SW 1271 (cell line): ENCODE measurements at regions not wholly inside any gene's neighbourhood (a gene's known extent, or its start where the extent isn't known, plus 50 kb on each side); places are given as distances from the start of the nearest gene placed in this dataset.
"Not testable (repeated sequence)": the region's sequence is repeated elsewhere in the genome, so short reads cannot be mapped to it uniquely, and the experiment has no call there.

ENCODE experiments used
- DNase-seq, 2 experiments: peaks; one replicate each; lab custom pipeline; 2025; lab: John Stamatoyannopoulos, UW

DNA sequence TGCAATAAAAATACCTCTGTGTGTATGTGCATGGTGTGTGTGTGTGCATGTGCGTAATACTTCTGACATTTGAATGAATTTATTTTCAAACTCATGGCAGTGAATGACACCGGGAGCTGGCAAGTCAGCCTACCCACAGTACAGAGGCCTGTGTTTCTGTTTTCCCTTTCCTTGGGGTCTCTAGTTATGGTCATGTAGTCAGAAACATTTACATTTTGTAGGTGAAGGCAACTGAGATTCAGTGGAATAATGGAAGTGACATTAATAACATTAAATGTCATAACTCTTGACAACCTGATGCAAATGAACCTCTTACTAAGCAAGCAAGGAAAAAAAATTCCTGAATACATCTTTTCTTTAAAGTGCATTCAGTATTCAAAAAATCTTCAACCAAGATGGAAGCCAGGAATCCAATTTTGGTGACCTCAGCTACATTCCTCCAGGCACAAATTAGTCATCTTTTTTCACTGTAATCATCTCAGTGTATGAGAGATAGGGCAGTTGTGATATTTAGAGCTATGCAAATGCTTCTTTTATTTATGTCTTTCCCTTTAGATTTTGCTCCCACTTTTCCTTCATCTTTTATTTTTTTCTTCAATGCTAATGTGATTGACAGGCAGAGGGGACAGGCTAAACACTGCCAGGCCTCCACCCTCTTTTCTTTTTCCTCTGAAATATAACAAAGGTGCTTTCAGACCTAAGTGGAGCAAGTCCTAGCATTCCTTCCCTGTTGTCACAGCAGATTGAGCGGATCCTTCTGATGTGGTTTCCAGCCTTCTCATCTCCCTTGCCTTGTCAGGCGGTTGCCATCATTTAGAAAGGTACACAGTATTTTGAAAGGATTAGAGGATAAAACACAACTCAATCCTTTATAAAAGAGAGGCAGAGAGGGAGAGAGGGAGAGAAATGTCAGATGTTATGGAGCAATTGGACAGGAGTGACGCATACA is 569.8 kb upstream of the ADAMTS16 start:
- DNase-seq, result no peak

DNA sequence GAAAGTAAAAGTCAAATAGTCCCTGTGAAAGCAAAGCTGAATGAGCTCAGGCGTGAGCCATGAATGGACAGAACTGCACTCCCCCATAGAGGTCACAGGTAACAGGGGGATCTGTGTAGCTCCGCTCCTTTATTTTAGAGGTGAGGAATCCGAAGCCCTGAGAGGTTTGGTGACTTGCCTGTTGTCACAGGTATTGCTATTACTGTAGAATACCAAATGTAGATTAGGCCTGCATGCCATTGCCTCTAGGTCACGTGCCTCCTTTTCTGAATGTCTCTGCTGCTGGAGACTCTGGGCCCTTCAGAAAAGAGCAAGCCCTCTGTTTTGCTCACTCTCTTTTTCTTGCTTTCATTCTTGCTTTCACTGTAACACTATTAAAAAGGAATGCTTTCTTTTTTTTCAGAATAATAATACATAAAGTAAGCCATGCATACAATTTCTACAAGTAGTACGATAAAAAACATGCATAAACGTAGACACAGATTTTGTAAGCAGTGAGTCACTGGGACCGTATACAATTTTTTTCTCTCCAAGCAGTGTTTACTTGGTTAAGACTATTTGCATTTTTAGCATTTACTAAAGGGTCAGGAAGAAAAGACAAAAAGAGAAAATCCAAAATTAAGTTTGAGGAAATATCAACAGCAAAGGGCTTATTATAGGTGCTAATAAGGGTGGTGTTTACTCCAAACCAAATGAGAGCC is 568.7 kb upstream of the ADAMTS16 start:
- no peak for DNase-seq

DNA sequence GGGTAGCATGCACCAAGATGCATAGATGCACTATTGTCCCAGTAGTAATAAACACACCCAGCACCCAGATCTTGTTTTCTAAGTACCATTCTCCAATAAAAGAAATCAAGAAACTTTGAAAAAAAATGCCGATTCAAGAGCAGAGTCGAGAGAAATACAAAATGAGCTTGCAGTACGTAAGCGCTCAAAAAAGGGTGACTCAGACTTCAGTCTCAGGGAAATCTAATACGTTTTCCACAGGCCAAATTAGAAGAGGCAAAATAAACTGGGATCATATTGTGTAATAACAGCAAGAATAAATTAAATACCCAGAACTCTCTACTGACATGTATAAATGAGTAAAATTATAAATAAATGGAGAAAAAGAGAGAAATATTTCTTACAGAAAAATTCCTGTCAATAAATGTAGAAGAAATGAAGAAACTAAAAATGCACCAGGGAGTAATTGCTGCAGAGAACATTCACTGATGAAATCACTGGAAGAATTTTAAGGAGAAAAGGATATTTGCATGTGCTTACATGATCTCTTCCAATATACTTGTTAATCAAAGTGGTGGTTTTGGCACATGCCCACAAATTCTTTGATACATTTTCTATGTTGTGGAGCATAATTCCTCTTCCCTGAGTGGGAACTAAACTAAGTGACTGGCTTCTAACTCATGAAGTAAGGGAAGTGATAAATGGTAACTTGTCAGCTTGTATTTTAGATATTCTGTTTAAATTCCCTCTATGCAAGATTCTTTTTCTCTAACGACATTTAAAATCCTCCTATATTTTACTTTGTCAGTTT is 567.6 kb upstream of the ADAMTS16 start:
- DNase-seq, result no peak

DNA sequence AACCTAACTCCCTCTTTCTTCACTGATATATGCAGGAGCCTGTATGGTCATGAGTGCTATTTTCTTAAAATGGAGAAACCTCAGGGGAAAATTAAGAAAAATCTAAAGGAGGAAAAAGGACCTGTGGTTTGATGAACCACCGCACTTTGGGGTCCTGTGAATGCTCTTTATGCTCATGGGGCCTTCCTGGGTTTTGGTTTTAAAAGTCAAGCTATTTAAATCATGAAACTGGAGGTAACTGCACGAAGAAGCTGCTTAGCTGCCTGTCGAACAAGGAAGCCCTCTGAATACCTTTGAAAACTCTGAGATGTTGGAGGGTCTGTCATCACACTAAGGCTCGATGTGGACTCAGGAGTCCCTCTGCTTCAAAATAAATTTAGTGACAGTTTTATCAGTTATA is 564.5 kb upstream of the ADAMTS16 start:
- no peak for DNase-seq

DNA sequence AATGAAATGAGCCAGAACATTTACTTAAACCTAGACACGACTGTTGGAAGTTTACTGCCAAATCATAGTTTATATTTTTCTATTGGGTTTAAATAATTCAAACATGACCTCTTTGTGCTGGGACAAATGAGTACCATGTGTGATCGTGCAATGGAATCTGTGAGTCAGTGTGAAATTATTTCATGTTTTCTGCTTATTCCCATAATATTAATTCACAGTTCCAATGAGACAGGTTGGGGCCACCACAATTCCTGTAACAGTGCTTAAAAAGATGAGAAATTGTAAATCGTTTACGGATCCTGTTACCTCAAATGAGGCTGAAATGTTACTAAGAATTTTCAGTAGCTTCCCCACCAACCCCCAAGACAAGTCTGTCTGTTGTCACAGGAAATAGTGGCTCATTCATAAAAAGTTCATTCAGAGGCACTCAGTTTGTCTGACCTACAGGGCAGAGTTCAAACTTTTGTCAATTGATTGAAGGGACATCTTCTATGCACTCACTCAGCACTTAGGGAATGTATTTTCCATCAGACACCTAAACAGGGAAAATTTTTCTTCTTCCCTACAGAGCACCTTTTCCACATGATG is 563.9 kb upstream of the ADAMTS16 start:
- no peak for DNase-seq

DNA sequence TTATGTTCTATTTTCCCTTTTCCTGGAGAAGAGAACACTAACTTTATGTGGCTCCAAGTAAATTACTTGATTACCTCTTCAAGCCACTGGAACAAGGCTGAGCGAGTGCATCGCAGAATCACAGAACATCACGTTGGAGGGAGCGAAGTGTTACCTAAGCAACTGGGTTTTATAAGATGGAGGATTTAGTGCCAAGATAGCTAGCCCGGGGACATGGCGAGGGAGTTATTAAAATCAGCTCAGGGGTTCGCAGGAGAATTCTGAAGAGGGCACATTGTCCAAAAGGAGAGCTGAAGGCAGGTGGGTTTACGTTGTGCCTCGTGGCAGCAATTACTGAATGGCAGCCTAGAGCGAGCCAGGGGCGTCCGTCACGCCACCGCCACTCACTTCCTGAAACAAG is 563.2 kb upstream of the ADAMTS16 start:
- DNase-seq, result no peak

DNA sequence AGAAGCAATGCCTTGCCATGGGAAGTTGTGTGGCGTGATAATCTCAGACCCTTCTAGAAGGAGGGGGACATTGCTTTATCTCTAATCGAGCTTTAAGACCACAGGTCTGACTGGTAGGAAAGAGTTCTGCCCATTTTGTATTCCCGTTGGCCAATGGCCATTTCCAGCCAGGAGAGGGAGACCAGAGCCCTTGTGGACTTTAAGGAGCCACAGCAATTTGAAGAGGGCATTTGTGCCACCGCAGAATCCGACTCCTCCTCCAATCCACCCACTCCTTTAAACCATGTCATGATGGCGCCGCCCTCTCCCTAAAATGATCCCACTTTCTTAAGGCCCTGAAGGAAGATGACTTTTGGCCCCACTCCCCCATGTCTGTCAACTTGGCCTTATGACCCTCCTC is 560.5 kb upstream of the ADAMTS16 start:
- no peak for DNase-seq

DNA sequence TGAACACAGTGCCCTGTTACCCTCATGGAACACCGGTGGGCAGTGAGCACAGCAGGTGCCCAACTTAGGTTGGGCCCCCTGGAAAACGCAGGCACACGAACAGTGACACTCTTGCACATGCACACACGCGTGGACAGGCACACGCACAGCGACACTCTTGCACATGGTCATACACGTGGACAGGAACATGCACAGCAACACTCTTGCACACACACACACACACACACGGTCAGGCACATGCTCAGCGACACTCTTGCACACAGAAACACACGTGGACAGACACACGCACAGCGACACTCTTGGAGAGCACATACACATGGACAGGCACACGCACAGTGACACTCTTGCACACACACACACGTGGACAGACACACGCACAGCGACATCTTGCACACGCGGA is 559.4 kb upstream of the ADAMTS16 start:
- DNase-seq, result no peak

DNA sequence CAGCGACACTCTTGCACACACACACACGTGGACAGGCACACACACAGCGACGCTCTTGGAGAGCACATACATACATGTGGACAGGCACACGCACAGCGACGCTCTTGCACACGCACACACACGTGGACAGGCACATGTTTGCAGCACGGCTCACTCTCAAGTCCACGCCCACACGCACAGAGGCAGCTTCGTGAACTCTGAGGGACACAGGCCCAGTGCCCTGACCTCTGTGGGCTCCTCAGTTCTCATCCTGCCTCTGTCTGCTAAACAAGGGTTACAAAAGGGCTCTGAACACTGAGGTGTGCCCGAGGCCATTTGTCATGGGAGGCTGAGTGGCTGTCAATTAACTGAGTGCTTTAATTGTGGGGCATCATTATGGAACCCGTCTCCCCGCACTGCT is 558.8 kb upstream of the ADAMTS16 start:
- DNase-seq, result no peak

DNA sequence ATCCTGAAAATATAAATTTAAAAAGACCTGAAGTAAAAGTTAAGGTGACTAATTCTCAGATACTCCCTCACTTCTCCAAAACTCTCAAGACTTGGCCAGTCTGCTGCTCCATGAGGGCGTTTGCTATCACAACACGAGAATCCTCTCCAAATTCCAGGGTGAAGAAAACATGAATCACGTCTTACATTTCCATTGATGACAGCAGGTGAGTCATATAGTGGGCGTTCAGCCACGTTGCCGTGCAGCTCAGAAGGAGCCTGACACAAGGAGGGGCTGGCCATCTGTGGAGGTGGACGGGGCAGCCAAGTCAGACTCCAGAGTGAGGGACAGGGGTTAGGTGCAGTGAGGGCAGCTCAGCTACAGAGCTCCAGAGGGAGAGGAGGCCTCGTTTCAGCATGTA is 555.1 kb upstream of the ADAMTS16 start:
- DNase-seq, result no peak

DNA sequence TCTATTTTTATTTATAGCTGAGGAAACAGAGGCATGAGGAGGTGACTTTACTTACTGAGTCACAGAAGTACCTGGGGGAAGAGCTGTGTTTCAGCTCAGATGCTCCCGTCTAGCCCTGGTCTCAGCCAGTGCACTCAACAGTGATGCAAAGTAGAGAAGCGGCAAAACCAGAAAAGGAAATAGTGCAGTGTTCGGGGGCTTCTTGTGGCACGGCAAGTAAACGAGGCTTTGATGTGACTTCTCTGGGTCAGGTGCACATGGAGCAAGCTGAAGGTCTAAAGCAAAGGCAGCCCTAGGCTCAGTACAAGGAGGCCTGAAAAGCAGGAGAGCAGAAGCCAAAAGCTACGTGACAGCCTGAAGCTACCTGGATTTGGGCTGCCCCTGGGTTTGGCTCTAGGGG is 526.7 kb upstream of the ADAMTS16 start:
- DNase-seq, result no peak

DNA sequence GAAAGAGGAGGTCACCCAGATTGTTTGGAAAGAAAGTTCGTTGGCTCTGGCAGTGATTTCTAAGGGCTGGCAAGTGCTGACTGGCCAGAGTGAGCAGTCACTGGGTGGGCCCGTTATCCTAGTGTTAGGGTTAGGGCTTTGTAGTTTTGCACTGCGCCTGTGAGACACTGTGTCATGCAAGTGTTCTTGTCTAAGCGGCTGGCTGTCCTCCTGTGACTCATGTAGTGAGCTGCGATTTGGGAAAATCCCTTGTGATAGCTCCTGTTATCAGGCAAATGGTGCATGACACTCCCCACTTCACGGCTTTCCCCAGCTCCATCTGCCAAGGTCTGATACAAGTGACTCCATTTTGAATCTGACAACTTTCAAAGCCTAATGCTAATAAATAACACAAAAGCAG is 526.0 kb upstream of the ADAMTS16 start:
- no peak for DNase-seq

DNA sequence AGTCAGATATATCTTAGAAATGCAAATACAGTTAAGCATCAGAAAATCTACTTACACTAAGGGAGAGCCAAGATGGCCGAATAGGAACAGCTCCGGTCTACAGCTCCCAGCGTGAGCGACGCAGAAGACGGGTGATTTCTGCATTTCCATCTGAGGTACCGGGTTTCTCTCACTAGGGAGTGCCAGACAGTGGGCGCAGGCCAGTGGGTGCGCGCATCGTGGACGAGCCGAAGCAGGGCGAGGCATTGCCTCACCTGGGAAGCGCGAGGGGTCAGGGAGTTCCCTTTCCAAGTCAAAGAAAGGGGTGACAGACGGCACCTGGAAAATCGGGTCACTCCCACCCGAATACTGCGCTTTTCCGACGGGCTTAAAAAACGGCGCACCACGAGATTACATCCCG is 524.8 kb upstream of the ADAMTS16 start:
- DNase-seq, result not testable (repeated sequence)

DNA sequence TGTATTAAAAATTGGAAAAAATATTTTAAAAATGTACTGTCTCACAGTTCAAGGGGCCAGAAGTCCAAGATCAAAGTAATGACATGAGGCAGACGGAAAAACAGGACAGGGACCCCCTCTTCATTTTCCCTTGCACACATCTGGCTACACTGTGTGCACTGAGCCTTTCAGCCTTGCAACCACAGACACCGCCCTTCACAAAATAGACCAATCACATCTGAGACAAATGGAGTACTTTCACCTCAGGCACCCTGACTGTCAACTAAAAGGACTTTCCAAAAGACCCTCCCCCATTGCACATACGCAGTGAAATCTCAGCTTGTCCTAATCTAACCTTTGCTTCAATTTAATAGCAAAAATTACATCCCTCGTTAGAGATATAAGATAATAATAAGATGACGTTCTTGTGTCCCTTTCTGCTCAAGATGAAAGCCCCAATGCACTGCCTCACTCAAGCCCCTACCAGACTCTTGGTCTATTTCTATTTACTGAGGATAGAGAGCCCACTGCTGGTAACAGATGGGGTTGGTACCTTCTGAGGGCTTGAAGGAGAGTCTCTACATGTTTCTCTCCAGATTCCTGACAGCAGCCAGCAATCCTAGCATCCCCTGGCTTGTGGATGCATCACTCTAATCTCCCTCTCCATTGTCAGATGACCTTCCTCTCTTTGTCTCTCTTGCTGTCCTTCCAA is 514.8 kb upstream of the ADAMTS16 start:
- no peak for DNase-seq

DNA sequence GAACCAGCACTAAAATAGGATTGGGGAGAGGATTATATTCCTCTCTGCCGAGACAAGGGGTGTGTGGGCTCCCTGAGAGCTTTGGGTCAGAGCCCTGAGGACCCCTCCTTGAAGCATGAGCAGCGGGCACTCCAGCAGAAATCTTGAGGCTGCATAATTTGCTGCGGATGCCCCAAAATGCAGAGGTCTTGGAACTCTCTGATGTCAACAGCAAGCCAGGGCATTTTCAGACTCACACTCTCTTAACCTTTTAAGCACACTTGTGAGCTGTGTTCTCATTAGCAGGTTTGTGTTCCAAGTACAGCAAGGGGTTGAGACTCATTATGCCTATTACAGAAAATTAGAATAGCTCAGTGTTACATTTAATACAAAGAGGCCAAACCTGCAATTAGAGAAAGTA is 513.0 kb upstream of the ADAMTS16 start:
- no peak for DNase-seq

DNA sequence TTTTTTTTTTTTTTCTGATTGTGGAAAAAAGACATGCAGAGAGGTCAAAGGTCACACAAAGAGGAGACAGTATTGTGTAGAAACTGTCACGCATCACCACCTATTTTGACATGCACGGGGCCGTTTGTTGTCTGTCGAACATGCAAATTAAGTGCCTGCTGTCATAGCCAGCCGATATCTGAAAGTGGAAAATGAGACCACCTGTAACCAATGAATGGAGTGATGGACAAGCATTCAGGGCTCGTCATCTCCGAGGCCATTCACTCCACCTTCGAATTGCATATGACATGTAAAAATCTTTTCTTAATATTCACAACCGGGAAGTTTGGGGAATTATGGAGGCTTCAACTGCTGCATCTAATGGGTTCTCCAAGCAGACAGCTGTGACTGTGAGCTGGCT is 512.2 kb upstream of the ADAMTS16 start:
- DNase-seq, result no peak

DNA sequence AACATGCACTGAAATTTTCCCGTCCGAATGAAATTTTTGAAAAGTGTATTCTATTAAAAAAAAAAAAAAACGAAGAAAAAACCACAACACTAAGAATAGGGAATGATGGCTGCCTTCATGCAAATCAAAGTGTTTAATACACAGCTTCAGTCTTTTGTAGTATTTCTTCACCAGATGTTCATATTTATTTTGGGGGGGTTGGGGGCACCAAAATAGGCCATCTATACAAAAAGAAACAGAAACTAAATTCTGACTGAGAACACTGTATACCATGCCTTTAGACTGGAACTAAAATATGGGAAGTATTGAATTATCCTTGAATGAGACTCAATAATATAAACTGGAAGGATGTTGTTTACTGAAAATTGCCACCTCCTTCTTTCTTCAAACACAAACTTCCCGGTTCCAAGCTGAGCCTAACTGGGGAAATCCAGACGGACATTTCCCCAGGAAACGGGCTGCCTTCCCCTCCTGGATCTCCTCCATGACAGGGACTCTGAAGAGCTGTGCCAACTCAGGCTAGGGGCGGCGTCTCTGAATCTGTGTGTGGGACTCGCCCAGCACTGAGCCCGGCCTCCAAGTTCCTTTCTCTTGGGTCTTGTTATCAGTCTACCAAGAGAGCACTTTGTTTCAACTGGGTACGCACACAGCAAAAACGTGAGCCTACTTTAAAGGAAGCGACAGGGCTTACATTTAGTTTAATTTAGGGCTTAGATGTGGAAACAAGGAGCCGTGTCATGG is 511.3 kb upstream of the ADAMTS16 start:
- DNase-seq, result no peak

DNA sequence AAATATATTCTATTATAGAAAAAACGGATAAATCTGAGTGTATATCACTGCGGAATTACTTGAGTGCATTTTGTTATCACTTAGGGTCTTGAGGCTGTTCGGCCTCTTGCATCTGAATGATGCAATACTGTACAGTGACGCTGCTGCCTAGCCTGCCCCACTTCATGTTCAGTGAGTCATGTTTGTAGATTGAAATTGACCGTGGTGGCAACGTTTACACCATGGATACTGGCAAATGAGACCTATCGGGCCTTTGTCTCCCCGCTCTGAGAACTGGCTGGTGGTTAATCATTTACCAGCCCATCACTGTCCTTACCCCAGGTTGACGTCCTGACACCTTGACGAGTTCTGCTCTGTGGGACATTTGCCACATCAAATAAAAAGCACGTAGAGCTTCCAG is 510.1 kb upstream of the ADAMTS16 start:
- DNase-seq, result no peak

DNA sequence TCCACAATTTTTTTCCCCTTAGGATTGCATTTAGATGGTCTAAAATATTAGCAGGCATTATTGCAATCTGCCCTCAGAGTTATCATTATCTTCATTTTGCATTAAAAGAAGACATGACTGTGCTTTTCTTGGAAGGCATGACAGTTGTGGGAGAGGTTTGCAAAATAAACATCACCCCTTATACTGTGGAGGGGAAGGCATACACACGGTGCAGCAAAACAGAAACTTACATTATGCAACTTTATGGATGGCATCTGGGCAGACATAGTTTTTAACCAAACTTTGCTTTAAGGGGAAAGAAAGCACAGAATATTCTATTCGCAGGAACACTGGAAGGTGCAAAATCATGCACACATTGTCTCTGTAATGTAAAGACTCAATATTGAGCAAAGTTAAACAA is 505.8 kb upstream of the ADAMTS16 start:
- DNase-seq, result no peak

DNA sequence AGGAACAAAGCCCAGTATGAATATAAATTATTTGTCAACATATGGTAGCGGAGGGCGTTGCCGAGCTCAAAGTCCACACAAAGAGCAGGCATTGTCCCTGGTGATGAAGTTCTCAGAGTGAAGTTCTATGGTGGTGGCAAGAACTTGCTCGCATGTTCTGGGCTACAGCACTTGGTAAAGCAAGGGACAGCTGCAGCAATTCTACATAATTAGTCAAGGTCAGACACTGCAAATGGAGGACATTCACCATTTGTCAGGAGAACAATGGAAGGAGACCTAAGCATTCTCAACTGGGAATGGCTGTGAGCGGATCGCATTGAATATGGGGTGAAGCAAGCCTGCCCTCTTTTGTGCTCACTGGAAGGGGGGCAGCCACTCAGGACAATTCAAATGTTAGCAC is 503.8 kb upstream of the ADAMTS16 start:
- no peak for DNase-seq

DNA sequence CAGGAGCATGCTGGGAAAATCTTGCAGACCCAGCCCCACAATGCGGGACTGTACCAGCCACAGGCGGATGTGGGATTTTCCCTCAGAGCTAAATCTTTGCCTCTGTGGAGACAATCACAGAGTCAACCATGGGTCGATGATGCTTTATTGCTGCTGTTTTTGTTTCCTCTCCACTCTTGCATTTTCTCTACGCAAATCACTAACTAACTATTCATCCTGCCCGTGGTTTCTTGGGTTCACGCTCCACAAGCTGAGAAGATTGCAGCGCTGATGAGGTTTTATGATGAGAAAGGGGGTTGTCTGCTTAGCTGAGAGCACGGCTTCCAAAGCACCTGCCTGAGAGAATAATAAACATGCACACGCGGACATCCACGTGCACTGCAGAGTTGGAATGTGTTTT is 500.2 kb upstream of the ADAMTS16 start:
- DNase-seq, result no peak
